ENCODE measurements at regions not wholly inside any gene's neighbourhood (a gene's known extent, or its start where the extent isn't known, plus 50 kb on each side); places are given as distances from the start of the nearest gene placed in this dataset.

DNA sequence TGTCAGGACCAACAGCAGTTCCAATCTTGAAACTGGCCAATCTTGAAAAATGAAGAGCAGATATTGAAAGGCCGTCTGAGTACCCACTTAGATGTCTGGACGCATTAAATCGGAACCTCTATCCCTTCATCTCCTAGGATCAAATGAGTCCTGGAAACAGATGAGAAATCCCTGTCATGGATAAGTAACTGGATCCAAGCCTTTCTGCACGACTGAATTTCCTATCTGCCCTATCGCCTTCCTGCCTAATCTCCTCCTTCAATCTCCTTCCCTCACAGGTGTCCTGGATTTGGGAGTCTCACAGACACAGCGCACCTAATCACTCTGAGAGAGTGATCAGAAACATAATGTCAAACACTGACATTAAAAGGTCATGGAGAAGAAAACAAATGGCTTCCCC is 245.2 kb upstream of the PRSS58 start:
- Histone ChIP-seq H3K4me3 (no peak overlapping the region), H3K27ac (no peak overlapping the region), H3K9me3 (no peaks in the 10 kb centered on the region), H3K4me1 (peaks cover 9 to 40% (median 20%) of the 10 kb centered on the region in 4 donors), H3K36me3 (no peaks in the 10 kb centered on the region), H3K27me3 (no peaks in the 10 kb centered on the region)
- 81 to 91% methylated on average over 4 to 6 of the region's 6 CpGs for WGBS, 2 donors (ENCODE audit: low coverage in 1 of 2)
- intact Hi-C loops (cut with DNase I; ENCODE audit: low total_unique reads) (no loop called here), in situ Hi-C loops (cut with MboI; ENCODE audit: low pct_ligation_motif_present in 1 of 4, low pct_unique_long_range_greater_than_20kb in 1 of 4, low sequenced_read_pairs in 3 of 4) (no loop called here)
- no peak for DNase-seq
- TF ChIP-seq POLR2AphosphoS5 (IDR thresholded peaks at IDR 0.05): no peak
- TF ChIP-seq POLR2A (IDR thresholded peaks at IDR 0.05): no peak
- no peak for TF ChIP-seq CTCF (IDR thresholded peaks at IDR 0.05)
- no peak for TF ChIP-seq EP300 (IDR thresholded peaks at IDR 0.05; ENCODE audit: low read depth)

GRCh38 chr7:142501434-142501833 is 243.6 kb upstream of the PRSS58 start:
- no peaks in the 10 kb centered on the region for H3K36me3 ChIP-seq
- H3K27ac ChIP-seq: peak overlapping the region; percentile 65 to 74 (median 70)
- no peaks in the 10 kb centered on the region for H3K27me3 ChIP-seq
- H3K9me3 ChIP-seq: no peaks in the 10 kb centered on the region
- peaks cover 2 to 36% (median 10%) of the 10 kb centered on the region in 4 donors for H3K4me1 ChIP-seq
- no peak for TF ChIP-seq CTCF (IDR thresholded peaks at IDR 0.05)
- TF ChIP-seq POLR2AphosphoS5 (IDR thresholded peaks at IDR 0.05): no peak
- TF ChIP-seq POLR2A (IDR thresholded peaks at IDR 0.05): no peak
- no peak for TF ChIP-seq EP300 (IDR thresholded peaks at IDR 0.05; ENCODE audit: low read depth)
- in situ Hi-C loops (cut with MboI; ENCODE audit: low pct_ligation_motif_present in 1 of 4, low pct_unique_long_range_greater_than_20kb in 1 of 4, low sequenced_read_pairs in 3 of 4): no loop called here
- 24 to 39% methylated on average over 1 of the region's 1 CpG for WGBS, 2 donors (ENCODE audit: low coverage in 1 of 2)
- no peak overlapping the region for H3K4me3 ChIP-seq
- DNase-seq: peak; percentile 39
- intact Hi-C loops (cut with DNase I; ENCODE audit: low total_unique reads): no loop called here

GRCh38 chr7:142500366-142500765 is 242.5 kb upstream of the PRSS58 start:
- 9% methylated on average over 4 of the region's 4 CpGs; no CpG with 5 or more reads in 1 of the 2 donors for WGBS, 2 donors (ENCODE audit: low coverage in 1 of 2)
- Histone ChIP-seq H3K27ac (peak overlapping the region; percentile 65 to 74 (median 70)), H3K4me1 (peaks cover 5 to 38% (median 10%) of the 10 kb centered on the region in 4 donors), H3K9me3 (no peaks in the 10 kb centered on the region), H3K4me3 (no peak overlapping the region), H3K27me3 (no peaks in the 10 kb centered on the region), H3K36me3 (no peaks in the 10 kb centered on the region)
- intact Hi-C loops (cut with DNase I; ENCODE audit: low total_unique reads) (no loop called here), in situ Hi-C loops (cut with MboI; ENCODE audit: low pct_ligation_motif_present in 1 of 4, low pct_unique_long_range_greater_than_20kb in 1 of 4, low sequenced_read_pairs in 3 of 4) (no loop called here)
- TF ChIP-seq EP300 (IDR thresholded peaks at IDR 0.05; ENCODE audit: low read depth) (no peak), CTCF (IDR thresholded peaks at IDR 0.05) (no peak), POLR2A (IDR thresholded peaks at IDR 0.05) (peak; percentile 49), POLR2AphosphoS5 (IDR thresholded peaks at IDR 0.05) (peak in 1 of 3 donors; percentile 34)
- DNase-seq: peak; percentile 54

DNA sequence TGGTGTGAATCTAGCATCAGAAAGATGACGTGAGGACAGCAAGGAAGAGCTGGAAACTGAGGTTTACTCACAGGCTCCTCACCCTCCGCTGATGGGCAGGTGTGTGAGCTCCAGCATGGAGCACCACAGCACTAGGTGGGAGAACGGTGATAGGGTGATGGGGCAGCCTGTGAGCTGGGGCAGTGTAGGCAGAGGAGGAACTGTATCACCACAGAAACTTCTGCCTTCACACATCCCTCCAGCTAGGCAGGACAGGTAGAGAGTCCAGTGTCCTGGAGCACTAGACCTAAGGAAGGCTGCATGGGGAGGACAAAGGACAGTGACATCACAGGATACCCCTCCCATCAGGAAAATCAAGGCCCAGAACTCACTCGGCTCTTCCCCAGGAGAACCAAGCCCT is 241.8 kb upstream of the PRSS58 start:
- 65 to 86% methylated on average over 2 to 4 of the region's 4 CpGs for WGBS, 2 donors (ENCODE audit: low coverage in 1 of 2)
- Histone ChIP-seq H3K9me3 (no peaks in the 10 kb centered on the region), H3K27me3 (no peaks in the 10 kb centered on the region), H3K4me1 (peaks cover 5 to 38% (median 10%) of the 10 kb centered on the region in 4 donors), H3K4me3 (no peak overlapping the region), H3K27ac (peak overlapping the region; percentile 65 to 74 (median 70)), H3K36me3 (no peaks in the 10 kb centered on the region)
- no peak for DNase-seq
- in situ Hi-C loops (cut with MboI; ENCODE audit: low pct_ligation_motif_present in 1 of 4, low pct_unique_long_range_greater_than_20kb in 1 of 4, low sequenced_read_pairs in 3 of 4) (loop anchor here in 1 of 4 donors (5.0 kb wide), 1 partner anchor 37 kb away; no protein-coding TSS in a partner anchor), intact Hi-C loops (cut with DNase I; ENCODE audit: low total_unique reads) (no loop called here)
- TF ChIP-seq POLR2AphosphoS5 (IDR thresholded peaks at IDR 0.05) (no peak), POLR2A (IDR thresholded peaks at IDR 0.05) (no peak), CTCF (IDR thresholded peaks at IDR 0.05) (no peak), EP300 (IDR thresholded peaks at IDR 0.05; ENCODE audit: low read depth) (no peak)
